K562 (cell line): ENCODE measurements at regions not wholly inside any gene's neighbourhood (a gene's known extent, or its start where the extent isn't known, plus 50 kb on each side); places are given as distances from the start of the nearest gene placed in this dataset.
A peak's percentile ranks its signal among the peaks of the same experiment; 100 is the strongest.

Experiments
- CHD4 ChIP-seq: fragments of 200-600 bp; sonication (generic); IDR thresholded peaks from 3 replicates; pipeline ENCODE4 v1.6.1; 2012; ENCODE audit warnings: low read depth, mild to moderate bottlenecking, mixed read lengths, low read length, inconsistent platforms; ENCODE audit not compliant: insufficient read depth, insufficient replicate concordance, poor library complexity, severe bottlenecking
- E2F6 ChIP-seq, 2 experiments: IDR thresholded peaks; 2 replicates each; pipeline ENCODE4 v1.6.1; 2011; ENCODE audit warnings: borderline replicate concordance in 1 of 2, control low read depth in 1 of 2, low read depth in 1 of 2, low read length in 1 of 2, mild to moderate bottlenecking in 1 of 2, mixed read lengths in 1 of 2, moderate library complexity in 1 of 2; ENCODE audit not compliant: insufficient read depth in 1 of 2, insufficient read length in 1 of 2, poor library complexity in 1 of 2, severe bottlenecking in 1 of 2; ENCODE audit errors: extremely low read depth in 1 of 2
- FIP1L1 ChIP-seq: fragments of 200-400 bp; formaldehyde crosslinking; IDR thresholded peaks from 2 replicates; pipeline ENCODE4 v1.6.1; 2018; ENCODE audit warnings: mild to moderate bottlenecking, low read depth, low read length; ENCODE audit not compliant: poor library complexity, severe bottlenecking
- FOXP4 ChIP-seq: sonication (generic); formaldehyde crosslinking; IDR thresholded peaks from 2 replicates; pipeline ENCODE4 v1.8.0; 2022; ENCODE audit warnings: mild to moderate bottlenecking, missing genetic modification reagents, borderline replicate concordance
- GTF2F1 ChIP-seq: IDR thresholded peaks from 2 replicates; pipeline ENCODE4 v1.6.1; 2011; ENCODE audit warnings: low read depth, low read length, improper control_type of control experiment
- JUNB ChIP-seq: fragments of 450-650 bp; formaldehyde crosslinking; conservative IDR thresholded peaks from 2 replicates; pipeline ENCODE4 v1.4.0; 2020; ENCODE audit warnings: mild to moderate bottlenecking
- KDM1A ChIP-seq, 2 experiments: fragments of 450-650 bp; IDR thresholded peaks; 2 replicates each; pipeline ENCODE4 v1.6.1; 2016; ENCODE audit warnings: mild to moderate bottlenecking in 2 of 2
- MNT ChIP-seq, 2 experiments: fragments of 450-650 bp; conservative IDR thresholded peaks; 2 replicates each; pipeline ENCODE4 v1.6.1; 2017; ENCODE audit warnings: mild to moderate bottlenecking in 2 of 2, moderate library complexity in 2 of 2
- NKRF ChIP-seq: fragments of 450-650 bp; IDR thresholded peaks from 2 replicates; pipeline ENCODE4 v1.6.1; 2016; ENCODE audit warnings: borderline replicate concordance
- NONO ChIP-seq, 2 experiments: fragments of 200-400 bp in 1 of 2; fragments of 450-650 bp in 1 of 2; formaldehyde crosslinking in 1 of 2; IDR thresholded peaks; 2 replicates each; pipeline ENCODE4 v1.6.1; 2017; ENCODE audit warnings: low read depth in 2 of 2, mild to moderate bottlenecking in 2 of 2, moderate library complexity in 2 of 2, low read length in 1 of 2
- NR2C2 ChIP-seq, 2 experiments: fragments of 200-800 bp in 1 of 2; sonication (Bioruptor generic) in 1 of 2; sonication (generic) in 1 of 2; formaldehyde crosslinking in 1 of 2; IDR thresholded peaks; 2 replicates each; pipeline versions ENCODE4 v1.6.1 to v1.8.0; 2016 to 2022; ENCODE audit warnings: mild to moderate bottlenecking in 1 of 2, missing compliant biosample characterization in 1 of 2, missing genetic modification characterization in 1 of 2, missing genetic modification reagents in 1 of 2
- PCBP1 ChIP-seq: fragments of 200-400 bp; formaldehyde crosslinking; IDR thresholded peaks from 2 replicates; pipeline ENCODE4 v1.6.1; 2018; ENCODE audit warnings: mild to moderate bottlenecking, low read depth, low read length; ENCODE audit not compliant: poor library complexity, severe bottlenecking
- PHB ChIP-seq: fragments of 250-450 bp; sonication (Bioruptor Pico); IDR thresholded peaks from 2 replicates; pipeline ENCODE4 v1.5.0; 2021
- PML ChIP-seq: IDR thresholded peaks from 2 replicates; pipeline ENCODE4 v1.6.1; 2012; ENCODE audit warnings: low read length, inconsistent platforms
- RCOR1 ChIP-seq, 2 experiments: IDR thresholded peaks; 2 replicates each; pipeline ENCODE4 v1.6.1; 2012; ENCODE audit warnings: low read depth in 2 of 2, low read length in 2 of 2, borderline replicate concordance in 1 of 2, improper control_type of control experiment in 1 of 2
- TCFL5 ChIP-seq: fragments of 250-450 bp; sonication (Bioruptor Pico); conservative IDR thresholded peaks from 2 replicates; pipeline ENCODE4 v1.6.1; 2021; ENCODE audit warnings: mild to moderate bottlenecking, moderate library complexity, matching md5 sums
- ZFP36 ChIP-seq: fragments of 150-350 bp; IDR thresholded peaks from 2 replicates; pipeline ENCODE4 v1.6.1; 2018; ENCODE audit warnings: low read length, low read depth; ENCODE audit not compliant: partially characterized antibody
- ZFPM2 ChIP-seq: fragments of 250-450 bp; sonication (Bioruptor Pico); IDR thresholded peaks from 2 replicates; pipeline ENCODE4 v1.5.1; 2022; ENCODE audit warnings: mild to moderate bottlenecking
- ZNF23 ChIP-seq: fragments of 250-450 bp; sonication (Bioruptor Pico); IDR thresholded peaks from 2 replicates; pipeline ENCODE4 v1.4.0; 2020; ENCODE audit warnings: mild to moderate bottlenecking
- ZNF668 ChIP-seq: fragments of 250-450 bp; sonication (Bioruptor Pico); IDR thresholded peaks from 2 replicates; pipeline ENCODE4 v1.8.0; 2022; ENCODE audit warnings: mild to moderate bottlenecking, inconsistent platforms

- TF ChIP-seq E2F6 (IDR thresholded peaks at IDR 0.05; ENCODE audit: borderline replicate concordance in 1 of 2, extremely low read depth in 1 of 2, insufficient read depth in 1 of 2, insufficient read length in 1 of 2, low read depth in 1 of 2, low read length in 1 of 2, poor library complexity in 1 of 2, severe bottlenecking in 1 of 2) (no peak), PCBP1 (no peak), ZNF668 (CRISPR knock-in tag) (peak; percentile 30; the same call in 1 of the 2 replicates), FOXP4 (CRISPR knock-in tag) (no peak), NKRF (no peak), KDM1A (IDR thresholded peaks at IDR 0.05) (peak; percentile 98), PHB (CRISPR knock-in tag) (no peak), ZNF23 (no peak), CHD4 (no peak), TCFL5 (CRISPR knock-in tag) (no peak), FIP1L1 (no peak), MNT (conservative IDR thresholded peaks at IDR 0.05) (peak; percentile 66 to 79), ZFP36 (no peak), RCOR1 (IDR thresholded peaks at IDR 0.05; ENCODE audit: borderline replicate concordance in 1 of 2, low read depth in 2 of 2, low read length in 2 of 2) (peak; percentile 82 to 99), ZFPM2 (CRISPR knock-in tag) (no peak), NONO (IDR thresholded peaks at IDR 0.05; ENCODE audit: low read depth in 2 of 2, low read length in 1 of 2) (peak in 1 of 2 experiments; percentile 79; a peak in 2 of 4 replicates), NR2C2 (CRISPR knock-in tag; IDR thresholded peaks at IDR 0.05) (no peak), NR2C2 (tag; IDR thresholded peaks at IDR 0.05) (peak; percentile 37; the same call in 1 of the 2 replicates), JUNB (CRISPR knock-in tag) (no peak), GTF2F1 (no peak), PML (peak; percentile 96)
Measured at GRCh38 chr21:35482933-35483662, 434.0 kb upstream of the RUNX1 start (continued).
